Activated T-cell treated with anti-CD3 and anti-CD28 coated beads, Interleukin-2, amount 50 U/mL, for 48 hours (primary cell): ENCODE measurements at regions not wholly inside any gene's neighbourhood (a gene's known extent, or its start where the extent isn't known, plus 50 kb on each side); places are given as distances from the start of the nearest gene placed in this dataset.
A peak's percentile ranks its signal among the peaks of the same experiment; 100 is the strongest.

Source experiments
- DNase-seq, 2 experiments: peaks; one replicate each; pipeline ENCODE4 v3.0.0-alpha.2; 2020

- DNase-seq: no peak
Measured at GRCh38 chr1:38126970-38127369, 80.4 kb upstream of the POU3F1 start.

DNA sequence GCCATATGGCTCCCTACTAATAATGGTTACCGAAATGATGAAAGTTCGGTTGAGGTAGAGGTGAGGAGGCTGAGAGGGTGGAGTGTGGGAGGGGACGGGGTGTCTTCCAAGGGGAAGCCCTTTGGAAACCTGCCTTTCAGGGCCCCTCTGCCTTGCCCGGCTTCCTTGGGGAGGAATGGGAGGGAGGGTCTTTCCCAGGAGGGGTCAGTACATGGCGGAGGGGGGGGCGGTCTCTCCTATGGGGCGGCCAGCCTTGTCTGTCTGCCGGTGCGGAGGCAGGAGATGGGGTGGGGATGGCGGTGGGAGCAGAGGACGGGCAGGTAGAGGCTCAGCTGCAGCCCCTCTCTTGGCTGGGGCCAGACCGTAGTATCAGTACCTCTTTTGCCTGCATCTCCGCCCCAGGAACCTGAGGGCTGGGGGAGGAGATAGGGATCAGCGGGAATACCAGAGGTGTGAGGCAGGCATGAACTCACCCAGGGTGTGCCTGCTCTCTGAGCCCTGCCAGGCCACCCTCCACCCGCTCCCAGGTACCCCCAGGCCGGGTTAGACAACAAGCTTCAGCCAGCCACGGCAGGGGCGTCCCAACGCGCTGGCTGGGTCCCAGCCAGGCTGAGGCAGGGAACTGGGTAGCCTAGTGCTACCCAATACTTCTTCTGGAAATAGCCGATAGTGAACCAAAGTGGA lies 79.4 kb upstream of the POU3F1 start:
- no peak for DNase-seq

DNA sequence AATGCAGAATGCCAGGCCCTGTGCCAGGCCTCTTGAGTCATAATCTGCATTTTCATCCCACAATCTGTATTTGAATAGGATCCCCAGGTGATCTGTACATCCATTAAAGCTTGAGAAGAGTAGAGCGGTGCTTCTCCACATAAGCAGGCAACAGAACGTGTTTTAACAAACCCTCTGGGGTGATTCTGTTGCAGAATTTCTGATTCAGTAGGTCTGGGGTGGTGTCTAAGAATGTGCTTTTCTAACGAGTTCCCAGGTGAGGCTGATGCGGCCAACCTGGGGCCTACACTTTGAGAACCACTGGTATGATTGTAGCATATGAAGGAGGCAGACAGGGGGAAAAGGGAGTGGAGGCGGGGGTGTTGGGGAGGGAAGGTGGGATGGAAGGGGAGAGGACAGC lies 78.4 kb upstream of the POU3F1 start:
- no peak for DNase-seq

DNA sequence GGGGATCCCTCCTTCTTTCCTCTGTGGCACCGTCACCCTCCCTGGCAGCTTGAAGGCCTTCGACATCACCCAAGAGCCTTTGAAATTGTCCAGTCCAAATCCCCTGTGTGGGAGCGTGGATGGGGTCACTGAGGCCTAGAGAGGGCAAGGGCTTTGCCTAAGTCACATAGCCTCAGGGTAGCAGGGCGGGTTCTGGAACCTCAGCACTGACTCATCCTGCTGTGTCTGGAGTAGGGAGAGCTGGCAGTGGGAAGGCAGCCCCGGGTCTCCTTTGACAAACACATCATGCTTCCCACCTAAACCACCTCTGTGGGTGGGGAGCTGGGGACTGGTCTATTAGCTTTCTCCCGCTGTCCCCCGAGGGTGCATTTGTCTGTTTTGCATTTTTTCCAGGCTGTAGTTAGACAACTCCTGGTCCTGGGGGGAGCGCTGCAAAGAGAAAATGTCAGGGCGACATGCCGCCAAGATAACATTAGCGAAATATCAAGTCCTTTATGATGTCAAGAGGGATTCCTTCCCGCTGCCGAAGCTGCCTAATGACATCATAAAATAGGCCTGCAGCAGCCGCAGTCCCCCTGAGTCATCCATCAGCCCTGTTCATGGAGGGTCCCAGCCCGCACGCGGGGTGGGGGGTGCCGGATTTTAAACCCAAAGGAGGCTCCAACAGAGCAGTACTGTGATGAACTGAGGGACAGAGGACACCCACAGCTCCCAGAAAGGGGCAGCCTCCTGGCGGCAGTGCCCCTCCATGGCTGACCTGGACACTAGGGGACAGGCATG lies 77.0 kb upstream of the POU3F1 start:
- DNase-seq: no peak

DNA sequence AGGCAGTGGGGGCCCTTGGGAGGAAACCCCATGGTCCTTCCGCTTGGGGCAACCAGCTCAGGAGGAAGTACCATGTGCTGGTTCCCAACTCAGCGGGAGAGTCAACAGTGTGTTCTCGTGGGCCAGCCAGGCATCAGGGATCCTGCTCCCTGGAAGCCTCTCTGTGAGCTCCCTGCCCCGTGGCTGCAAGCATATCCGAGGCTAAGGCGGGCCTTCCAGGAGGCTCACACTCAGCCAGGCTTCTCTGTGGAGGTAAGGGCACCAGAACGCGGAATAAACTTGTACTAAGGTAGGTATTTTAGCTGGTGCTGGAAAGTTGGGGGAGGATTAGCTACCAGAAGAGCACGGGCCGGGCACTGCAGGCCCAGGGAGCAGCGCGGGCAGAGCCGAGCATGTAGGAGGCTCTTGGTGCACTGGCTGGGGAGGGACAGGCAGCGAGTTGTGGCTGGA lies 74.7 kb upstream of the POU3F1 start:
- DNase-seq: no peak

GRCh38 chr1:38120552-38121230 lies 74.1 kb upstream of the POU3F1 start:
- no peak for DNase-seq

DNA sequence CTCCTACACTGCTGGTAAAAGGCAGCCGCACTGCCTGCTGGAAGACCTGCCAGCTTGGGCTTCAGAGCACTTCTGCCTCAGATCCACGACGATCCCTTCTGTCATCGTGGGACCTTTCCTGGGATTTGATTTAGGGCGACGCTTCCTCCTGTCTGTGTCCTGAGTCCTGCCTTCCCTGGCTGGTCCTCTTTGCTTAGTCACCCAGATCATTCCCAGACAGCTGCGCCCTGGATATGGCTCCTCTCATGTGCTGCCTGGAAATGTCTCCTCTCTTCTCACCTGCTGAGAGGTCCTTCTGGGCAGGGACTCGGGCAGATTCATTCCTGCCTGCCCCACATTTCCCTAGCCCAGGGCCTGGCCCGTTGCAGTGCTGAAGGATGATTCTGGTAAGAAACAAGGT lies 72.4 kb upstream of the POU3F1 start:
- DNase-seq: no peak

DNA sequence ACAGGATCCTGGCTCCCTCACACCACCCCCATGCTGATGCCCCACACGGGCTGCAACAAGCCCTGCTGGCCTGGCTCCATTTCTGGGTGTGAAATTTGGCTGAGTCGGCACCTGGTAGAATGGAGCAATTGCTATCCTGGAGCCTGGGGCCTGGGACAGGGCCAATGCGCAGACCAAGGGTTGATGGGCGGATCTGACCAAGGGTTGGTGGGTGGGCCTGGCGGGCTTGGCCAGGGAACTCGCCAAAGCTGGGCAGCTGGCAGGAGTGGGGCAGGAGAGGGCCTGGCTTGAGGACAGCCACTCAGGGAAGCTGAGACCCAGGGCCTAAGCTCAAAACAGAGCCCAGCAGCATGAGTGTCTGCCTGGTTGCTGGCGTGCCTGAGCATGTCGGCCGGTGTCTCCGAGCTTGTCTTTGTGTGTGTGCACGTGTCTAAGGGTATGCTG lies 70.9 kb upstream of the POU3F1 start:
- no peak for DNase-seq

DNA sequence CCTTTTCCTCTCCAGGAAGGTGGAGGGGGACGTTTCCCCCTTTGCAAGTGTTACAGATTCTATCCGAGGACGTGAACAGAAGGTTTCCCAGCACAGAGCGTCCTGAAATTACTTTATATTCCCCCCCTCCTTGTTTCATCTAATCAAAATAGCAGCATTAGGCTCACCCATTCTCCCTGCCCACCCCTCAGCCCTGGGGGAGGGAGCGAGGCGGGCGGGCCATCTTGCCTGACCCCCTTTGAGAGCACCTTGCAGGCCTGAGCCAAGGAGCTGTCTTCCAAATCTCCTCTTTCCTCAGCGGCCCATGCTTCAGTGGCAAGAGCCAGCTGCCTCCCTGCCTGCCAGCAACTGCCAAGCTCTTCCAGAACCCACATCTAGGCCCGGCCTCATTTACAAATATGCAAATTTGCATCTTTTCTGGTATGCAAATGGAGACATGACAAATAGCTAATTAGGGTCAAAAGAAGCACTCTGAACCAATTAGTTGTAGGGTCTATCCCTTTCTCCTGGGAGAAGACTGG lies 69.1 kb upstream of the POU3F1 start:
- DNase-seq: no peak

GRCh38 chr1:38115226-38115625 lies 68.6 kb upstream of the POU3F1 start:
- DNase-seq: no peak

DNA sequence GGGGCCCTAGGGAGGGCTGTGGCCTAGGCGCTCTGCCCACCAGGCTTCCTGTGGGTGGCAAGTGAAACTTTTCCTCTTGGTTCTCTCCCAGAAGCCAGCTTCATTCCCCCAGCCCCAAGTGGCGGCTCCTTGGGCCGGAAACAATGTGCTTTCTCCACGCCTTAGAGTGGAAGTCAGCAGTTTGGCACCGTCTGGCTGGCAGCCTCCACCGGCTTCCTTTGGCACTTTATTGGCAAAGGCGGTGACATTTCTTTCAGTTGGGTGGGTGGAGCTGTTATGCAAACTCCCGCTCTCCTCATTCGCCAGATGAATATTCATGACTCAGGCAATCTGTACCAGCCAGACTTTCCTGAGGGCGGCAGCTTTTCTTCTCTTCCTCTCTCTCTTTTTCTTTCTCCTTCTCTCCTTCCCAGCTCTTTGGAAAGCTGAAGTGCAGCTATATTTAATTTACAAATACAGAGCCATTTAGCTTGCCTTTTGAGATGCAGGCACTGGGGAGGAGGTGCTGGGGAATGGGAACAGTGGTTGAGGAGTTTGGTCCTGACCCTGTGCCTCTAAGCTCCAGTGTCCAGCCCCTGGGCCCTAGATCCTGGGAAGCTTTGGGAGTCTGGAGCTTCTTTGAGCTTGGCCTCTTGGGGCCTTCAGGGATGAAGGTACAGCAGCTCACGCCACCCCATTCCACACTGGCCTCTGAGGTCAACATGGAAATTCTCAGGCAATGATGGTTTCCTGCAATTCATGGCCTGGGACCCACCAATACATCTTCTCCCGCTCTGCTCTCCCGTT lies 67.8 kb upstream of the POU3F1 start:
- DNase-seq: peak in 1 of 2 experiments; percentile 22

DNA sequence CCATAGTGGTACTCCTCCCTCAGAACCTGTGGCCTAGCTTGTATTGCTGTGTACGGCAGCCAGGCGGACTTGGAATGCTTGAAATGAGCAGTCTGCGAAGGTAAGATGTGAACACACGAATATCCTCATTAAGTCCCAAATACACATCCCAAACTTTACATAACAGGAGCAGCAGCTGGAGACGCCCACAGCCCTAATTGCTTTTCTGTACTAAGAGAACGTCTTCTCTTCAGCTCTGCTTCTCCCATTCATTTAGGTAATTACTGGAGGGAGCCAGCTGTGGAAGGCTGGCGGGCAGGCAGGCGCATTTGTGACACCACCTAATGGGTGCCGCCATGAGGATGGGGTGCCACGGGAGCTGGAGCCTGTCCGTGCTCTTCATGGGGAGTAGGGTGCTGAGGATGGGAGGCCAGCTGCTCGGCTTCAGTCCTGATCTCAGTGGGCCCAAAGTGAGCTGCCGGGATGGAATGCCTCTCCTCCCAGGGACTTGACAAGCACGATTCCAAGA lies 66.6 kb upstream of the POU3F1 start:
- no peak for DNase-seq

GRCh38 chr1:38111589-38111988 lies 65.0 kb upstream of the POU3F1 start:
- DNase-seq: no peak

DNA sequence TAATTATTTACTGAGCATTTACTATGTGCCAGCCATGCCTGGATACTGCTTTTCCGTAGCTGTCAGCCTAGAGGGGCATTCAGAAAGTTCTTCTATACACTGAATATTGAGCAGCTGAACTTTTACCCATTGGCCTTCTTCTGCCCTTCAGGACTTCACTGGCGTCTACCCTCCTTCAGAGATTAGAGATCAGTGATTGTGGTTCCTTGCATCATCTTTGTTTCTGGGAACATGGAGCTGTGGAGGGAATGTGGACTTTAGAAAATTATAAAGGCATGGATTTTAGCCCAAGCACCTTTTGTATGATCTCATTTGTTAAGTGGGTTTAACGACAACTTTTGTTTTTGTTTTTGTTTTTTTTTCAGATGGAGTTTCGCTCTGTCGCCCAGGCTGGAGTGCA lies 58.7 kb upstream of the POU3F1 start:
- no peak for DNase-seq

GRCh38 chr1:38102636-38103035 lies 56.0 kb upstream of the POU3F1 start:
- no peak for DNase-seq

GRCh38 chr1:38101037-38101785 lies 54.6 kb upstream of the POU3F1 start:
- DNase-seq: no peak

DNA sequence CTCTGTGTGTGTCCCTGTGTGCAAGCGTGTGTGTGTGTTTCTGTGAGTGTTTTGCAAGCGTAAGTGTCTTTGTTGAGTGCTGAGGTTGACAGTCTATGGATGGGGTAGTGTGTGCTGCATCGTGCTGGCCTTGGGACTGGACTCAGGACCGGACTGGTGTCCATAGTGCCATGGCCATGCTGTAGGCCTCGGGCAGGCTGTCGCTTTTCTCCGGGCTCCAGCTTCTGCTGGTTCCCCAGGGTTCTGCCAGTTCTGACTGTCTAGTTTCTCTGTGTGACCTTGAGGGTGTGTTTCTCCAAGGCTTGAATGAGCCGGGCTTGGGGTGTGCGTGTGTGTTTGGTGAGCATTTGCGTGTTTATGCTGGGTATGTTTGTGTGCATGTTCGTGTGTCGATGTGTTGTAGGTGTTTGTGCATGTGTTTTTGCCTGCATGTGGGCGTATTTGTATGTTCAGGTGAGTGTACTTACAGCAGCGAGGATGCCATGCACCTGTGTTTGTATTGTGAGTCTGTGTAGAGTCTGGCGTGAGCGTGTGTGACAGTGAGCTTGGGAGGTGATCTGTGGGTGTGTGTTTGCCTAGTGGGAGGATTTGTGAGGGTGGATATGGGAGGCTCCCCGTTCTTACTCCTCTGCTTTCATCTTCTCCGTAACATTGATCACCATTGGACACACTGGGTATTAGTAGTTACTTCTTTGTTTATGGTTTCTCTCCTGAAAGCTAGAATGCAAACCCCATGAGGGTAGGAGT lies 51.7 kb upstream of the POU3F1 start:
- DNase-seq: no peak

- no peak for DNase-seq
Measured at GRCh38 chr1:38097284-38097898, 50.8 kb upstream of the POU3F1 start.
